Right cardiac atrium (tissue), 5 donors: ENCODE measurements at regions not wholly inside any gene's neighbourhood (a gene's known extent, or its start where the extent isn't known, plus 50 kb on each side); places are given as distances from the start of the nearest gene placed in this dataset.

Experiments
- ATAC-seq, 2 donors: fragments of 200-7000 bp; cut with Tn5 transposase; one replicate each; pipeline versions ENCODE4 v1.8.0 to v1.9.1; 2020; ENCODE audit warnings: moderate library complexity in 2 of 2, mild to moderate bottlenecking in 1 of 2
- DNase-seq, 3 donors: peaks; one replicate each; pipeline ENCODE4 v3.0.0-alpha.2; 2020
- H3K27ac ChIP-seq: one replicate; pipeline ENCODE4 v1.5.1; 2013; ENCODE audit warnings: mild to moderate bottlenecking, low read length, control low read depth, moderate library complexity
- H3K27me3 ChIP-seq: one replicate; pipeline ENCODE4 v1.6.1; 2013; ENCODE audit not compliant: control insufficient read depth, insufficient read depth
- H3K4me1 ChIP-seq: one replicate; pipeline ENCODE4 v1.6.1; 2013; ENCODE audit warnings: low read length; ENCODE audit not compliant: control insufficient read depth, insufficient read depth
- H3K4me3 ChIP-seq: one replicate; pipeline ENCODE4 v1.5.1; 2013; ENCODE audit warnings: low read length, control low read depth
- H3K9me3 ChIP-seq: one replicate; pipeline ENCODE4 v1.6.1; 2013; ENCODE audit warnings: low read length; ENCODE audit not compliant: control insufficient read depth
- WGBS: extraction: QIAGEN DNeasy Blood & Tissue Kit; methylation state at CpG from one replicate; pipeline ENCODE4 v1.1.7; 2013; 5-methylcytosine and 5-hydroxymethylcytosine counted together
- intact Hi-C, 4 donors: fragments of 100-400 bp; cut with DNase I; formaldehyde crosslinking; loops; one replicate each; pipeline versions ENCODE4 v1.11.0 to v1.14.0; 2022 to 2023
- donor health status: healthy with polysubstance abuse.
- donor health status: DM: no; HTN: yes; CAD: no.
- donor health status: DM: no; HTN: no; CAD: no.
- donor health status: DM: no; HTN: yes; CAD: no; lungs with severe emphysema.
- donor health status: DM: yes; HTN: yes; CAD: no.

- no peak for DNase-seq
- intact Hi-C loops: no loop called here
- Histone ChIP-seq H3K9me3 (no peaks in the 10 kb centered on the region), H3K27ac (no peak overlapping the region), H3K4me1 (no peaks in the 10 kb centered on the region), H3K4me3 (no peak overlapping the region), H3K27me3 (no peaks in the 10 kb centered on the region)
- WGBS: 68% methylated on average over 3 of the region's 3 CpGs
- ATAC-seq: no peak
Measured at GRCh38 chr3:167146911-167147310, 233.2 kb downstream of the ZBBX start.

- DNase-seq: no peak
- intact Hi-C loops: no loop called here
- Histone ChIP-seq H3K27me3 (no peaks in the 10 kb centered on the region), H3K27ac (no peak overlapping the region), H3K4me3 (no peak overlapping the region), H3K4me1 (no peaks in the 10 kb centered on the region), H3K9me3 (no peaks in the 10 kb centered on the region)
- WGBS: 88% methylated on average over 3 of the region's 3 CpGs
- no peak for ATAC-seq
Measured at GRCh38 chr3:167125612-167126407, 254.3 kb downstream of the ZBBX start.

- 72% methylated on average over 1 of the region's 1 CpG for WGBS
- Histone ChIP-seq H3K27me3 (no peaks in the 10 kb centered on the region), H3K27ac (no peak overlapping the region), H3K4me3 (no peak overlapping the region), H3K9me3 (no peaks in the 10 kb centered on the region), H3K4me1 (no peaks in the 10 kb centered on the region)
- ATAC-seq (no peak), DNase-seq (no peak)
- intact Hi-C loops: no loop called here
Measured at GRCh38 chr3:167120828-167121227, 259.3 kb downstream of the ZBBX start.

- no peak overlapping the region for H3K4me3 ChIP-seq
- ATAC-seq (peak in 1 of 2 donors; percentile 19), DNase-seq (peak in 1 of 3 donors; percentile 48)
- H3K27ac ChIP-seq: no peak overlapping the region
- no peaks in the 10 kb centered on the region for H3K27me3 ChIP-seq
- intact Hi-C loops: no loop called here
- H3K4me1 ChIP-seq: peaks cover 1% of the 10 kb centered on the region
- 93% methylated on average over 32 of the region's 32 CpGs for WGBS
- no peaks in the 10 kb centered on the region for H3K9me3 ChIP-seq
Measured at GRCh38 chr3:167116120-167116922, 263.8 kb downstream of the ZBBX start.

- WGBS: 91% methylated on average over 11 of the region's 11 CpGs
Measured at GRCh38 chr3:167115331-167115934, 264.7 kb downstream of the ZBBX start.

GRCh38 chr3:167114619-167115018 is 265.5 kb downstream of the ZBBX start:
- intact Hi-C loops: no loop called here
- Histone ChIP-seq H3K4me1 (peaks cover 1% of the 10 kb centered on the region), H3K4me3 (no peak overlapping the region)

More at GRCh38 chr3:167115331-167115934, 264.7 kb downstream of the ZBBX start:
- no peaks in the 10 kb centered on the region for H3K9me3 ChIP-seq
- DNase-seq (no peak), ATAC-seq (no peak)
- no peak overlapping the region for H3K4me3 ChIP-seq
- intact Hi-C loops: no loop called here
- no peaks in the 10 kb centered on the region for H3K27me3 ChIP-seq
- H3K27ac ChIP-seq: no peak overlapping the region
- H3K4me1 ChIP-seq: peaks cover 1% of the 10 kb centered on the region

GRCh38 chr3:167113035-167113830 is 266.9 kb downstream of the ZBBX start:
- Histone ChIP-seq H3K4me3 (no peak overlapping the region), H3K27ac (no peak overlapping the region), H3K27me3 (no peaks in the 10 kb centered on the region), H3K4me1 (peaks cover 1% of the 10 kb centered on the region), H3K9me3 (no peaks in the 10 kb centered on the region)
- no peak for ATAC-seq
- 84% methylated on average over 12 of the region's 12 CpGs for WGBS
- DNase-seq: no peak
- intact Hi-C loops: no loop called here

More at GRCh38 chr3:167114619-167115018, 265.5 kb downstream of the ZBBX start:
- Histone ChIP-seq H3K27me3 (no peaks in the 10 kb centered on the region), H3K27ac (no peak overlapping the region), H3K9me3 (no peaks in the 10 kb centered on the region)
- WGBS: 95% methylated on average over 8 of the region's 8 CpGs
- DNase-seq: peak in 1 of 3 donors; percentile 37
- ATAC-seq: no peak

- ATAC-seq (peak; percentile 54 to 82), DNase-seq (no peak)
- Histone ChIP-seq H3K9me3 (no peaks in the 10 kb centered on the region), H3K4me1 (peaks cover 1% of the 10 kb centered on the region), H3K27ac (no peak overlapping the region), H3K27me3 (no peaks in the 10 kb centered on the region), H3K4me3 (no peak overlapping the region)
- intact Hi-C loops: no loop called here
- WGBS: 53% methylated on average over 8 of the region's 8 CpGs
Measured at GRCh38 chr3:167110901-167111300, 269.2 kb downstream of the ZBBX start.

GRCh38 chr3:167109746-167110145 is 270.4 kb downstream of the ZBBX start:
- 61% methylated on average over 1 of the region's 1 CpG for WGBS
- no peak for ATAC-seq

GRCh38 chr3:167106456-167106855 is 273.6 kb downstream of the ZBBX start:
- Histone ChIP-seq H3K9me3 (no peaks in the 10 kb centered on the region), H3K27me3 (no peaks in the 10 kb centered on the region), H3K27ac (no peak overlapping the region), H3K4me3 (no peak overlapping the region), H3K4me1 (no peaks in the 10 kb centered on the region)
- intact Hi-C loops: no loop called here
- no peak for DNase-seq
- ATAC-seq: no peak

More at GRCh38 chr3:167109746-167110145, 270.4 kb downstream of the ZBBX start:
- intact Hi-C loops: no loop called here
- H3K27ac ChIP-seq: no peak overlapping the region
- H3K4me3 ChIP-seq: no peak overlapping the region
- no peak for DNase-seq
- H3K4me1 ChIP-seq: peaks cover 1% of the 10 kb centered on the region
- no peaks in the 10 kb centered on the region for H3K9me3 ChIP-seq
- no peaks in the 10 kb centered on the region for H3K27me3 ChIP-seq
